GM12892 (cell line): ENCODE measurements at regions not wholly inside any gene's neighbourhood (a gene's known extent, or its start where the extent isn't known, plus 50 kb on each side); places are given as distances from the start of the nearest gene placed in this dataset.

ENCODE experiments used
- POLR2A ChIP-seq: IDR thresholded peaks from 2 replicates; pipeline ENCODE4 v1.6.1; 2011; ENCODE audit warnings: low read depth, low read length, control low read depth
- POLR2AphosphoS5 ChIP-seq: IDR thresholded peaks from 2 replicates; pipeline ENCODE4 v1.6.1; 2011; ENCODE audit warnings: low read depth, low read length, control low read depth
- TAF1 ChIP-seq: IDR thresholded peaks from 2 replicates; pipeline ENCODE4 v1.6.1; 2011; ENCODE audit warnings: low read depth, mild to moderate bottlenecking, control low read depth, low read length, borderline replicate concordance

- no peak for TF ChIP-seq POLR2A
- TF ChIP-seq POLR2AphosphoS5: no peak
- no peak for TF ChIP-seq TAF1
These were observed 166.9 kb upstream of the TPM1 start for GRCh38 chr15:62875626-62876021.
